ENCODE measurements at regions not wholly inside any gene's neighbourhood (a gene's known extent, or its start where the extent isn't known, plus 50 kb on each side); places are given as distances from the start of the nearest gene placed in this dataset.
A peak's percentile ranks its signal among the peaks of the same experiment; 100 is the strongest.

DNA sequence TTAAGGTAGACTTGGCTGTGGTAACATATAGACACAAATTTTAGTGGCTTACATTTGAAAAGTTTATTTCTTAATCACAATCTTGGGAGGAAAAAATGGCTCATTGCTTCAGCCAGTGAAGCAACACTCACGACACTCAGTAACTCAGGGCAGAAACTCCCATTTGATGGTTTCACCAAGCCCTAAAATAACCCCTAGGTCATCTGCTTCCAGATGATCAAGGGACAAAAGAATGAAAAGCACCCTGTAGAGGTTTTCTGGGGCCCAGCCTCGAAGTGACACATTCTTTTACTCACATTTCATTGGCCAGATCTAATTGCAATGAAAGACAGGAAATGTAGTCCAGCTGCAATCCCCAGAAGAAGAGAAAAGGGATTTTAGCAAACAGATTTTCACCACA, 275.9 kb downstream of the TMX3 start:
- H3K4me1 Mint-ChIP-seq (ENCODE audit: unreplicated experiment) = peaks cover 8% of the 10 kb centered on the region
- H3K36me3 Mint-ChIP-seq (ENCODE audit: unreplicated experiment) = no peaks in the 10 kb centered on the region
- no peaks in the 10 kb centered on the region for H3K27me3 Mint-ChIP-seq (ENCODE audit: unreplicated experiment)
- TF ChIP-seq, protein P1, sequence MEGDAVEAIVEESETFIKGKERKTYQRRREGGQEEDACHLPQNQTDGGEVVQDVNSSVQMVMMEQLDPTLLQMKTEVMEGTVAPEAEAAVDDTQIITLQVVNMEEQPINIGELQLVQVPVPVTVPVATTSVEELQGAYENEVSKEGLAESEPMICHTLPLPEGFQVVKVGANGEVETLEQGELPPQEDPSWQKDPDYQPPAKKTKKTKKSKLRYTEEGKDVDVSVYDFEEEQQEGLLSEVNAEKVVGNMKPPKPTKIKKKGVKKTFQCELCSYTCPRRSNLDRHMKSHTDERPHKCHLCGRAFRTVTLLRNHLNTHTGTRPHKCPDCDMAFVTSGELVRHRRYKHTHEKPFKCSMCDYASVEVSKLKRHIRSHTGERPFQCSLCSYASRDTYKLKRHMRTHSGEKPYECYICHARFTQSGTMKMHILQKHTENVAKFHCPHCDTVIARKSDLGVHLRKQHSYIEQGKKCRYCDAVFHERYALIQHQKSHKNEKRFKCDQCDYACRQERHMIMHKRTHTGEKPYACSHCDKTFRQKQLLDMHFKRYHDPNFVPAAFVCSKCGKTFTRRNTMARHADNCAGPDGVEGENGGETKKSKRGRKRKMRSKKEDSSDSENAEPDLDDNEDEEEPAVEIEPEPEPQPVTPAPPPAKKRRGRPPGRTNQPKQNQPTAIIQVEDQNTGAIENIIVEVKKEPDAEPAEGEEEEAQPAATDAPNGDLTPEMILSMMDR (IDR thresholded peaks at IDR 0.05) = no peak
- no peak overlapping the region for H3K27ac Mint-ChIP-seq (ENCODE audit: unreplicated experiment)
- no peak overlapping the region for H3K4me3 Mint-ChIP-seq (ENCODE audit: unreplicated experiment)
- H3K9me3 Mint-ChIP-seq (ENCODE audit: unreplicated experiment) = peaks cover 14% of the 10 kb centered on the region
- DNase-seq (ENCODE audit: extremely low spot score, unreplicated experiment) = no peak

DNA sequence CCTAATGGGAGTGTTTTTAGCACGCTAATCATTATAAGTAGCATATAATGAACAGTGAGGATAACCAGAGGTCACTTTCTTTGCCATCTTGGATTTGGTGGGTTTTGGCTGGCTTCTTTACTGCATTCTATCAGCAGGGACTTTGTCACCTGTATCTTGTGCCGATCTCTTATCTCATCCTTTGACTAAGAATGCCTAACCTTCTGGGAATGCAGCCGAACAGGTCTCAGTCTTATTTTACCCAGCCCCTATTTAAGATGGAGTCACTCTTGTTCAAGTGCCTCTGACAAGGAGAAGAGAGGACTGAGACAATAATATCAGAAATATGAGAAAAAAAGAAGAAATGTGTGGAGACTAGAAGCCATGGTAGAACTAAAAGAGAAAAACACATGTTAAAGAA, 276.4 kb downstream of the TMX3 start:
- TF ChIP-seq, protein P1 (IDR thresholded peaks at IDR 0.05) = no peak
- Mint-ChIP-seq H3K4me3 (ENCODE audit: unreplicated experiment) (no peak overlapping the region), H3K27ac (ENCODE audit: unreplicated experiment) (no peak overlapping the region), H3K4me1 (ENCODE audit: unreplicated experiment) (peaks cover 9% of the 10 kb centered on the region), H3K27me3 (ENCODE audit: unreplicated experiment) (no peaks in the 10 kb centered on the region), H3K9me3 (ENCODE audit: unreplicated experiment) (peaks cover 14% of the 10 kb centered on the region), H3K36me3 (ENCODE audit: unreplicated experiment) (no peaks in the 10 kb centered on the region)
- DNase-seq (ENCODE audit: extremely low spot score, unreplicated experiment) = no peak

DNA sequence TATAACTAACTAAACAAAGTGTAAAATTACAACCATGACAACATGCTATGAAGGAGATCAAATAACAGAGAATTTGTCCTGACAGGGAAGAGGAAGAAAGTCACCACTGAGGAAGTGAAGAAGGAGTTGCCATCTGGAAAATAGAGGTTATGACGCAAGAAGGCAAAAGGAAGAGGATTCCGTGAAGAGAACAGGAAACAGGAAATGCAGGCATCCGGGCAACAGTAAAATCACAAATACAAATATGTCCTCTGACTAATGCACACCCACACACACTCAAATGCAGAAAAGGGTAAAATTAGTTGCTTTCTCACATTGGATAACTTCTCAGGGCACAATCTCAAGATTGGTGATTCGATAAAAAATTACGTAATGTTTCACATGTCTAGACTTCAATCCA, 278.4 kb downstream of the TMX3 start:
- Mint-ChIP-seq H3K27ac (ENCODE audit: unreplicated experiment) (no peak overlapping the region), H3K4me1 (ENCODE audit: unreplicated experiment) (peaks cover 18% of the 10 kb centered on the region), H3K9me3 (ENCODE audit: unreplicated experiment) (peaks cover 14% of the 10 kb centered on the region), H3K27me3 (ENCODE audit: unreplicated experiment) (no peaks in the 10 kb centered on the region), H3K36me3 (ENCODE audit: unreplicated experiment) (no peaks in the 10 kb centered on the region), H3K4me3 (ENCODE audit: unreplicated experiment) (no peak overlapping the region)
- no peak for DNase-seq (ENCODE audit: extremely low spot score, unreplicated experiment)
- TF ChIP-seq, protein P1 (IDR thresholded peaks at IDR 0.05) = no peak

DNA sequence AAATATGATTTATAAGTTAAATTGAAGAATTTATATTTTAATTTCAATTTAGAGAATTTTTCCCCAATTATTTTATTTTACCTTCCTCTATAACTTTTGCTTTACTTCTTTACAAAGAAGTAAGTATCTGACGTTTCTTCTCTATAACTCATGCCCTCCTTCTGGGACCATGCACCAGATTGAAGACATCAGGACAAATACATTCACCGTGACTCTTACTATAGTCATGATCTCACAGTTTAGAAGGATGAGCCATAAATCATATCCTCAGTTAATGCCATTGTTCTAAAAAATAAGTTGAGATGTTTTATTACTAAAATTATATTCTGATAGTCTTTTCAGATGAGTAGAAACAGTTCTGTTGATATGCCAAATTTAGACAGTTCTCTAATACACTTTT, 279.3 kb downstream of the TMX3 start:
- H3K9me3 Mint-ChIP-seq (ENCODE audit: unreplicated experiment) = peaks cover 14% of the 10 kb centered on the region

DNA sequence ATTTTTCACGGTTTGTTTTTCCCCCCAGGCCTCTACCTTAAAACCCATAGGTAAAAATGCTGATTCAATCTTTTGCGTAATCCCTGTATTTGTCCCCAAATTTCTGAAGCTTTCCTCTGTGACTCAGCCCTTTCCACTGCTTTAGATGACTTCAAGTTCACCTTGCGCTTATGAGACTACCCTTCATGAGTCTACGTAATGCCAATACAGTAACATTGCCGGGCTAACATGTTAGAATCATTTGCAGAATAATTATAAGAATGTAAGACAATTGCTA, 283.0 kb downstream of the TMX3 start:
- DNase-seq (ENCODE audit: extremely low spot score, unreplicated experiment) = no peak
- no peak overlapping the region for H3K4me3 Mint-ChIP-seq (ENCODE audit: unreplicated experiment)
- H3K27ac Mint-ChIP-seq (ENCODE audit: unreplicated experiment) = peak overlapping the region; percentile 35
- peaks cover 10% of the 10 kb centered on the region for H3K9me3 Mint-ChIP-seq (ENCODE audit: unreplicated experiment)
- H3K4me1 Mint-ChIP-seq (ENCODE audit: unreplicated experiment) = peaks cover 58% of the 10 kb centered on the region
- H3K27me3 Mint-ChIP-seq (ENCODE audit: unreplicated experiment) = no peaks in the 10 kb centered on the region
- H3K36me3 Mint-ChIP-seq (ENCODE audit: unreplicated experiment) = no peaks in the 10 kb centered on the region
- TF ChIP-seq, protein P1 (IDR thresholded peaks at IDR 0.05) = no peak

More for the DNA sequence above, 279.3 kb downstream of the TMX3 start:
- TF ChIP-seq, protein P1 (IDR thresholded peaks at IDR 0.05) = no peak
- Mint-ChIP-seq H3K36me3 (ENCODE audit: unreplicated experiment) (no peaks in the 10 kb centered on the region), H3K4me3 (ENCODE audit: unreplicated experiment) (no peak overlapping the region), H3K27ac (ENCODE audit: unreplicated experiment) (no peak overlapping the region), H3K27me3 (ENCODE audit: unreplicated experiment) (no peaks in the 10 kb centered on the region), H3K4me1 (ENCODE audit: unreplicated experiment) (peaks cover 27% of the 10 kb centered on the region)
- DNase-seq (ENCODE audit: extremely low spot score, unreplicated experiment) = no peak
